ENCODE measurements at regions not wholly inside any gene's neighbourhood (a gene's known extent, or its start where the extent isn't known, plus 50 kb on each side); places are given as distances from the start of the nearest gene placed in this dataset.

DNA sequence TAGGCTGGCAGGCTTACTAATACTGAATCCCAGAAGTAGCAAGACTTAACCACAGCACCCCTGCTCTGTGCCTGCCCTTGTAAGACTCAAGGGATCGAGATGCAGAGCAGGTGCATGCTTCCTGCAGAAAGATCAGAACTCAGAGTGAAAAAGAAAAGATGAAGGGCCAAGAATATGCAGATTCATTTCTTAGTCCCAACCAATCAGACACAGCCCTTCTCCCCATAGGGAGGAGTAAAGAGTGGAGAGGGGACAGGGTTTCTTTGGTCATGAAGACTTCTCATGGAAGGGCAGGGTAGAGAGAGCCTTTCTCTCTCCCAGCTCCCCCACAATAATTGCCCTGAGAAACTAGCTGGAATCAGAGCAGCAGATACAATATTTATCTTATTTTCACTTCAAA, 105.6 kb upstream of the MB21D2 start:
- Histone ChIP-seq H3K36me3 (ENCODE audit: insufficient read depth) (no peaks in the 10 kb centered on the region), H3K9ac (no peak overlapping the region), H2AFZ (ENCODE audit: low read depth) (no peak overlapping the region), H3K4me1 (ENCODE audit: low read depth, poor library complexity, severe bottlenecking) (no peaks in the 10 kb centered on the region), H3K27ac (no peak overlapping the region), H3K79me2 (ENCODE audit: insufficient read depth, low read depth) (no peaks in the 10 kb centered on the region), H3K27me3 (ENCODE audit: insufficient read depth, low read depth) (no peaks in the 10 kb centered on the region), H4K20me1 (ENCODE audit: insufficient read depth) (no peaks in the 10 kb centered on the region), H3K4me2 (no peak overlapping the region), H3K4me3 (IDR thresholded peaks at IDR 0.05; ENCODE audit: insufficient read depth, low read depth, low read length) (no peak overlapping the region)
- TF ChIP-seq CTCF (conservative IDR thresholded peaks at IDR 0.05; ENCODE audit: low read depth, low read length): no peak

DNA sequence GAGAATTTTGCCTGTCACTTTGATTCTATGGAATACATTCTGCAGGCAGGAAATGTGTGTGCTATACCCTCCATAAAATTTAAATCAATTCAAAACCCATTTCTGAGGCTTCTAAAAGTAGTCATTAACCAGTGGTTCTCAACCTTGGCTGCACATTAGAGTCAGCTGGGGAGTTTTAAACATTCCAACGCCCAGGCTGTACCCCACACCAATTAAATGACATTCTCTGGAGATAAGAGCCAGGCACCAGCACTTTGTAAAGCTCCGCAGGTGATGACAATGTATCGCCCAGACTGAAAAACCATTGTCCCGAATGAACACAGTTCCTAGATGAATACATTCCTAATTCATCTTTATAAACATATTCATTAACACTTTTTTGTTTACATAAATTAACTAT, 110.6 kb upstream of the MB21D2 start:
- no peak overlapping the region for H3K27ac ChIP-seq
- no peaks in the 10 kb centered on the region for H3K27me3 ChIP-seq (ENCODE audit: insufficient read depth, low read depth)
- H3K4me3 ChIP-seq (IDR thresholded peaks at IDR 0.05; ENCODE audit: insufficient read depth, low read depth, low read length): no peak overlapping the region
- no peaks in the 10 kb centered on the region for H4K20me1 ChIP-seq (ENCODE audit: insufficient read depth)
- TF ChIP-seq CTCF (conservative IDR thresholded peaks at IDR 0.05; ENCODE audit: low read depth, low read length): no peak
- no peak overlapping the region for H3K9ac ChIP-seq
- no peaks in the 10 kb centered on the region for H3K79me2 ChIP-seq (ENCODE audit: insufficient read depth, low read depth)
- H3K4me2 ChIP-seq: no peak overlapping the region
- H3K4me1 ChIP-seq (ENCODE audit: low read depth, poor library complexity, severe bottlenecking): no peaks in the 10 kb centered on the region
- no peaks in the 10 kb centered on the region for H3K36me3 ChIP-seq (ENCODE audit: insufficient read depth)
- no peak overlapping the region for H2AFZ ChIP-seq (ENCODE audit: low read depth)

DNA sequence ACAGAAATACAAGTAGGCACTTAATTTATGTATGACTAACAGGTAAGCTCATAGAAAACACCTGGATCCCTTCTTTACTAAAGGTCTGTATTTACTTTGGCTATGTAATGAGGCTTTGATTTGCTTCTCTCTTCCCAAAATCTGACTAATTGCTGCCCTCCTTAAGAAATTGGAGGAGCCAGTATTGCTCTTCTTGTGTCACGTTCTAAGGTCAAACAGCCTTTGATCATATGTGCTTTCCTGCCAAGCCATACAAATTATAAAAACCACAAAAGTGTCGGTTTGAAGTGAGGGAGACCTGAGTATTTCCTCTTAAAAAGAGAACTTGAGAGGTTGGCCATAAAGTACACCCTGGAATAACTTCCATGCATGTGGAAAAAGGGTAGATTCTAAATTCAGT, 112.1 kb upstream of the MB21D2 start:
- H3K27me3 ChIP-seq (ENCODE audit: insufficient read depth, low read depth): no peaks in the 10 kb centered on the region
- H3K4me1 ChIP-seq (ENCODE audit: low read depth, poor library complexity, severe bottlenecking): no peaks in the 10 kb centered on the region
- H4K20me1 ChIP-seq (ENCODE audit: insufficient read depth): no peaks in the 10 kb centered on the region
- H2AFZ ChIP-seq (ENCODE audit: low read depth): no peak overlapping the region
- H3K79me2 ChIP-seq (ENCODE audit: insufficient read depth, low read depth): no peaks in the 10 kb centered on the region
- H3K4me3 ChIP-seq (IDR thresholded peaks at IDR 0.05; ENCODE audit: insufficient read depth, low read depth, low read length): no peak overlapping the region
- no peaks in the 10 kb centered on the region for H3K36me3 ChIP-seq (ENCODE audit: insufficient read depth)
- TF ChIP-seq CTCF (conservative IDR thresholded peaks at IDR 0.05; ENCODE audit: low read depth, low read length): no peak
- H3K9ac ChIP-seq: no peak overlapping the region
- H3K27ac ChIP-seq: no peak overlapping the region
- no peak overlapping the region for H3K4me2 ChIP-seq

DNA sequence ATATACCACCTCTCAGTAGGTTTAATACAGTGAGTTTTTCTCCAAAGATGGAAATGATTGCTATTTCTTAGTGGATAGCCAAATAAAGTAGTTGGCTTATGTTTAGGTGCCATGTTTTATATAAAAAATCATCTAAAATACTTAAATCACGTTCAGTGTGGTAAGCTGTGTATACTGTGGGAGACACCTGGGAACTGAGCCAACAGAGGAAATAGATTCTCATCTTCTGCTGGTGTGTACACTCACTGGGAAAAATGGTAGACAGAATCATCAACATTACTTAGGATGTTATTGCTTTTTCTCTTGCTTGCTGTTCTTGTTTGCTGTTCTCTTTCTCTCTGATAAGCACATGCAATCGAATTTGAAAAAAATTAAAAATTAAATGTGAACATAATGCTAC, 112.6 kb upstream of the MB21D2 start:
- Histone ChIP-seq H3K79me2 (ENCODE audit: insufficient read depth, low read depth) (no peaks in the 10 kb centered on the region), H3K4me2 (no peak overlapping the region), H4K20me1 (ENCODE audit: insufficient read depth) (no peaks in the 10 kb centered on the region), H3K27me3 (ENCODE audit: insufficient read depth, low read depth) (no peaks in the 10 kb centered on the region), H2AFZ (ENCODE audit: low read depth) (no peak overlapping the region), H3K4me3 (IDR thresholded peaks at IDR 0.05; ENCODE audit: insufficient read depth, low read depth, low read length) (no peak overlapping the region), H3K9ac (no peak overlapping the region), H3K36me3 (ENCODE audit: insufficient read depth) (no peaks in the 10 kb centered on the region), H3K27ac (no peak overlapping the region), H3K4me1 (ENCODE audit: low read depth, poor library complexity, severe bottlenecking) (no peaks in the 10 kb centered on the region)
- TF ChIP-seq CTCF (conservative IDR thresholded peaks at IDR 0.05; ENCODE audit: low read depth, low read length): no peak

- Histone ChIP-seq H3K4me2 (no peak overlapping the region), H3K79me2 (ENCODE audit: insufficient read depth, low read depth) (no peaks in the 10 kb centered on the region), H3K9ac (no peak overlapping the region), H3K27ac (no peak overlapping the region), H3K36me3 (ENCODE audit: insufficient read depth) (no peaks in the 10 kb centered on the region), H3K4me3 (IDR thresholded peaks at IDR 0.05; ENCODE audit: insufficient read depth, low read depth, low read length) (no peak overlapping the region), H2AFZ (ENCODE audit: low read depth) (no peak overlapping the region), H3K27me3 (ENCODE audit: insufficient read depth, low read depth) (no peaks in the 10 kb centered on the region), H3K4me1 (ENCODE audit: low read depth, poor library complexity, severe bottlenecking) (no peaks in the 10 kb centered on the region), H4K20me1 (ENCODE audit: insufficient read depth) (no peaks in the 10 kb centered on the region)
- no peak for TF ChIP-seq CTCF (conservative IDR thresholded peaks at IDR 0.05; ENCODE audit: low read depth, low read length)
Observed at GRCh38 chr3:193031911-193032310, 114.3 kb upstream of the MB21D2 start.
